IMR-90 (cell line): ENCODE measurements at regions not wholly inside any gene's neighbourhood (a gene's known extent, or its start where the extent isn't known, plus 50 kb on each side); places are given as distances from the start of the nearest gene placed in this dataset.

Experiments used
- ATAC-seq: fragments of 200-7000 bp; cut with Tn5 transposase; 2 replicates; pipeline ENCODE4 v1.9.1; 2020; ENCODE audit warnings: low read depth, mild to moderate bottlenecking, moderate library complexity
- BruUV-seq: library from RNA; stranded (reverse); fragments of 400-500 nt; replicated peaks from 2 replicates; lab custom pipeline; 2021; lab: Mats Ljungman, UMichigan
- CTCF ChIA-PET: fragments of 300-600 bp; formaldehyde crosslinking; extraction: SDS; loops from one replicate; lab custom pipeline; 2021; ENCODE audit warnings: antibody characterized with exemption; lab: Yijun Ruan, JAX
- POLR2A ChIA-PET: fragments of 300-600 bp; sonication (Branson Sonifier 250); formaldehyde crosslinking; loops from one replicate; lab custom pipeline; 2022; ENCODE audit warnings: antibody characterized with exemption; ENCODE audit not compliant: unreplicated experiment; lab: Charles Lee
- DNase-seq: peaks from one replicate; pipeline ENCODE4 v3.0.0; 2013
- H2AFZ ChIP-seq: replicated peaks from 2 replicates; pipeline ENCODE3; 2013; ENCODE audit warnings: low read length, mild to moderate bottlenecking; ENCODE audit not compliant: poor library complexity
- H2AK5ac ChIP-seq: 2 replicates; pipeline ENCODE4 v1.6.1; 2013; ENCODE audit warnings: low read depth, low read length, inconsistent platforms
- H2AK9ac ChIP-seq: replicated peaks from 2 replicates; pipeline ENCODE3; 2013; ENCODE audit warnings: mild to moderate bottlenecking, low read depth, low read length, moderate library complexity; ENCODE audit not compliant: poor library complexity
- H2BK120ac ChIP-seq: 2 replicates; pipeline ENCODE4 v1.6.1; 2013; ENCODE audit warnings: low read depth, low read length, inconsistent platforms
- H2BK15ac ChIP-seq: 3 replicates; pipeline ENCODE4 v1.6.1; 2013; ENCODE audit warnings: low read depth, low read length, inconsistent platforms
- H2BK20ac ChIP-seq: 2 replicates; pipeline ENCODE4 v1.6.1; 2013; ENCODE audit warnings: low read depth, mild to moderate bottlenecking, inconsistent platforms, low read length, moderate library complexity
- H2BK5ac ChIP-seq: 2 replicates; pipeline ENCODE4 v1.6.1; 2013; ENCODE audit warnings: mild to moderate bottlenecking, low read depth, low read length, inconsistent platforms; ENCODE audit not compliant: poor library complexity, severe bottlenecking
- H3K14ac ChIP-seq: replicated peaks from 2 replicates; pipeline ENCODE4 v1.6.1; 2013; ENCODE audit warnings: low read depth, low read length, inconsistent platforms
- H3K18ac ChIP-seq: 2 replicates; pipeline ENCODE4 v1.6.1; 2013; ENCODE audit warnings: low read depth, low read length, control low read depth
- H3K23ac ChIP-seq: 2 replicates; pipeline ENCODE4 v1.6.1; 2013; ENCODE audit warnings: low read depth, low read length, inconsistent platforms
- H3K27ac ChIP-seq: 2 replicates; pipeline ENCODE4 v1.5.1; 2013; ENCODE audit warnings: mild to moderate bottlenecking, control low read depth, low read length; ENCODE audit not compliant: insufficient read depth
- H3K27me3 ChIP-seq: 2 replicates; pipeline ENCODE4 v1.6.1; 2013; ENCODE audit warnings: low read length; ENCODE audit not compliant: control insufficient read depth, insufficient read depth
- H3K36me3 ChIP-seq: 2 replicates; pipeline ENCODE4 v1.6.1; 2013; ENCODE audit warnings: low read length, mixed read lengths; ENCODE audit not compliant: control insufficient read depth, insufficient read depth
- H3K4ac ChIP-seq: 2 replicates; pipeline ENCODE4 v1.6.1; 2013; ENCODE audit warnings: low read depth, low read length, inconsistent platforms
- H3K4me1 ChIP-seq: 2 replicates; pipeline ENCODE4 v1.6.1; 2013; ENCODE audit warnings: low read length, mixed read lengths; ENCODE audit not compliant: control insufficient read depth, insufficient read depth
- H3K4me2 ChIP-seq: 2 replicates; pipeline ENCODE4 v1.6.1; 2013; ENCODE audit warnings: low read depth, mild to moderate bottlenecking, control low read depth, low read length, moderate library complexity
- H3K4me3 ChIP-seq: 2 replicates; pipeline ENCODE4 v1.5.1; 2013; ENCODE audit warnings: low read depth, mild to moderate bottlenecking, control low read depth, low read length, moderate library complexity; ENCODE audit not compliant: insufficient read depth
- H3K56ac ChIP-seq: 2 replicates; pipeline ENCODE4 v1.6.1; 2013; ENCODE audit warnings: low read length, inconsistent platforms; ENCODE audit not compliant: insufficient read depth; ENCODE audit errors: extremely low read depth
- H3K79me1 ChIP-seq, 2 experiments: 2 replicates each; pipeline ENCODE4 v1.6.1; 2013; ENCODE audit warnings: low read length in 2 of 2, inconsistent platforms in 1 of 2, low read depth in 1 of 2
- H3K9ac ChIP-seq: 2 replicates; pipeline ENCODE4 v1.6.1; 2013; ENCODE audit warnings: low read depth, low read length, control low read depth
- H3K9me1 ChIP-seq: 2 replicates; pipeline ENCODE4 v1.6.1; 2013; ENCODE audit warnings: low read length, inconsistent platforms; ENCODE audit not compliant: insufficient read depth
- H3K9me3 ChIP-seq: 2 replicates; pipeline ENCODE4 v1.6.1; 2013; ENCODE audit warnings: low read length; ENCODE audit not compliant: control insufficient read depth, insufficient read depth
- H4K20me1 ChIP-seq: 2 replicates; pipeline ENCODE4 v1.6.1; 2013; ENCODE audit warnings: low read length, inconsistent platforms; ENCODE audit not compliant: insufficient read depth
- H4K5ac ChIP-seq: 2 replicates; pipeline ENCODE4 v1.6.1; 2013; ENCODE audit warnings: mild to moderate bottlenecking, low read depth, low read length, control low read depth
- H4K8ac ChIP-seq, 2 experiments: 2 replicates each; pipeline ENCODE4 v1.6.1; 2013; ENCODE audit warnings: low read depth in 2 of 2, low read length in 2 of 2, control low read depth in 1 of 2, inconsistent platforms in 1 of 2
- H4K91ac ChIP-seq: 2 replicates; pipeline ENCODE4 v1.6.1; 2013; ENCODE audit warnings: low read depth, low read length, inconsistent platforms; ENCODE audit not compliant: insufficient read depth
- MAFK ChIP-seq: IDR thresholded peaks from 2 replicates; pipeline ENCODE4 v1.6.1; 2012; ENCODE audit warnings: low read depth, low read length, improper control_type of control experiment
- WGBS, 2 experiments: methylation state at CpG; one replicate each; pipeline versions ENCODE4 v1.1.5 to v1.1.7; 2013; ENCODE audit warnings: missing lambda C conversion rate in 2 of 2; ENCODE audit not compliant: insufficient read length in 1 of 2; ENCODE audit errors: extremely low coverage in 2 of 2; 5-methylcytosine and 5-hydroxymethylcytosine counted together
- dilution Hi-C: fragments of 300-500 bp; cut with HindIII; formaldehyde crosslinking; loops from one replicate; pipeline ENCODE4 v1.14.3; 2018; ENCODE audit warnings: low sequenced_read_pairs; ENCODE audit not compliant: unreplicated experiment
- in situ Hi-C: fragments of 300-500 bp; cut with MboI; formaldehyde crosslinking; loops from 3 replicates; pipeline ENCODE4 v1.14.3; 2019; ENCODE audit warnings: low sequenced_read_pairs, inconsistent platforms, mixed read lengths
- intact Hi-C: fragments of 100-400 bp; cut with micrococcal nuclease; formaldehyde crosslinking; loops from 2 replicates; pipeline ENCODE4 v1.10.0; 2022
- TF ChIP-seq, protein P1 (sequence below): fragments of 150-350 bp; IDR thresholded peaks from 2 replicates; pipeline ENCODE4 v1.6.1; 2016; ENCODE audit warnings: low read depth, mild to moderate bottlenecking, low read length, moderate library complexity, borderline replicate concordance

GRCh38 chr3:41064526-41064925 lies 134.8 kb upstream of the CTNNB1 start:
- ChIA-PET POLR2A (no interaction called here), CTCF (no interaction called here)
- no peak overlapping the region for H3K4me2 ChIP-seq
- no peak for TF ChIP-seq MAFK
- TF ChIP-seq, protein P1, sequence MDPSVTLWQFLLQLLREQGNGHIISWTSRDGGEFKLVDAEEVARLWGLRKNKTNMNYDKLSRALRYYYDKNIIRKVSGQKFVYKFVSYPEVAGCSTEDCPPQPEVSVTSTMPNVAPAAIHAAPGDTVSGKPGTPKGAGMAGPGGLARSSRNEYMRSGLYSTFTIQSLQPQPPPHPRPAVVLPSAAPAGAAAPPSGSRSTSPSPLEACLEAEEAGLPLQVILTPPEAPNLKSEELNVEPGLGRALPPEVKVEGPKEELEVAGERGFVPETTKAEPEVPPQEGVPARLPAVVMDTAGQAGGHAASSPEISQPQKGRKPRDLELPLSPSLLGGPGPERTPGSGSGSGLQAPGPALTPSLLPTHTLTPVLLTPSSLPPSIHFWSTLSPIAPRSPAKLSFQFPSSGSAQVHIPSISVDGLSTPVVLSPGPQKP: no peak
- no peak overlapping the region for H2AFZ ChIP-seq
- no peaks in the 10 kb centered on the region for H4K20me1 ChIP-seq
- H3K4me1 ChIP-seq: no peaks in the 10 kb centered on the region
- H3K9ac ChIP-seq: no peak overlapping the region
- no peak overlapping the region for H3K4ac ChIP-seq
- intact Hi-C loops (no loop called here), dilution Hi-C loops (no loop called here), in situ Hi-C loops (no loop called here)
- H2AK9ac ChIP-seq: no peak overlapping the region
- no peak overlapping the region for H2AK5ac ChIP-seq
- no peak overlapping the region for H2BK120ac ChIP-seq
- no peak overlapping the region for H3K18ac ChIP-seq
- H2BK20ac ChIP-seq: no peak overlapping the region
- H4K5ac ChIP-seq: no peak overlapping the region
- no peak overlapping the region for H4K91ac ChIP-seq
- no peak overlapping the region for H3K27ac ChIP-seq
- H3K14ac ChIP-seq: no peak overlapping the region
- H3K23ac ChIP-seq: no peak overlapping the region
- H3K36me3 ChIP-seq: no peaks in the 10 kb centered on the region
- BruUV-seq: no TSS peak
- DNase-seq (no peak), ATAC-seq (no peak)
- no peak overlapping the region for H2BK15ac ChIP-seq
- no peak overlapping the region for H4K8ac ChIP-seq
- H3K4me3 ChIP-seq: no peak overlapping the region
- H3K79me1 ChIP-seq: no peaks in the 10 kb centered on the region
- no CpG with 5 or more reads among the region's 2 CpGs for WGBS, 2 experiments
- H3K27me3 ChIP-seq: no peaks in the 10 kb centered on the region
- H3K9me3 ChIP-seq: no peaks in the 10 kb centered on the region; the same call in 1 of the 2 replicates
- H3K56ac ChIP-seq: no peak overlapping the region
- no peak overlapping the region for H2BK5ac ChIP-seq
- H3K9me1 ChIP-seq: no peaks in the 10 kb centered on the region
